Neural cell (in vitro differentiated cells): ENCODE measurements at regions not wholly inside any gene's neighbourhood (a gene's known extent, or its start where the extent isn't known, plus 50 kb on each side); places are given as distances from the start of the nearest gene placed in this dataset.

ENCODE experiments used
- H2AFZ ChIP-seq: fragments of 200-600, 300-800 bp; sonication (generic), shearing (Covaris generic); 2 replicates; pipeline ENCODE4 v1.6.0; 2014; ENCODE audit warnings: low read depth, mild to moderate bottlenecking, antibody characterized with exemption, low read length, moderate library complexity
- H3F3A ChIP-seq: fragments of 200-600 bp; shearing (Covaris generic); 2 replicates; pipeline ENCODE4 v1.6.1; 2016; ENCODE audit warnings: mild to moderate bottlenecking, moderate library complexity, mixed read lengths, antibody characterized with exemption, low read length; ENCODE audit not compliant: insufficient read depth, poor library complexity, severe bottlenecking
- H3K27ac ChIP-seq: fragments of 200-600, 300-800 bp; sonication (generic), shearing (Covaris generic); 2 replicates; pipeline ENCODE4 v1.5.1; 2014; ENCODE audit warnings: mild to moderate bottlenecking, low read length, moderate library complexity
- H3K27me3 ChIP-seq: fragments of 300-800, 200-600 bp; sonication (generic), shearing (Covaris generic); 2 replicates; pipeline ENCODE4 v1.6.0; 2014; ENCODE audit warnings: mild to moderate bottlenecking, low read depth, low read length, moderate library complexity; ENCODE audit not compliant: insufficient read depth
- H3K36me3 ChIP-seq: fragments of 300-800, 200-600 bp; sonication (generic), shearing (Covaris generic); 2 replicates; pipeline ENCODE4 v1.5.1; 2014; ENCODE audit warnings: mild to moderate bottlenecking, antibody characterized with exemption, low read length, moderate library complexity; ENCODE audit not compliant: insufficient read depth
- H3K4me2 ChIP-seq: fragments of 300-800, 200-600 bp; sonication (generic), shearing (Covaris generic); 2 replicates; pipeline ENCODE4 v1.6.0; 2014; ENCODE audit warnings: mild to moderate bottlenecking, low read length
- H3K4me3 ChIP-seq: fragments of 300-800, 200-600 bp; sonication (generic), shearing (Covaris generic); 2 replicates; pipeline ENCODE4 v1.5.1; 2014; ENCODE audit warnings: mild to moderate bottlenecking, low read length, moderate library complexity
- H3K79me2 ChIP-seq: fragments of 200-600 bp; shearing (Covaris generic); replicated peaks from 2 replicates; pipeline ENCODE4 v1.6.0; 2014; ENCODE audit warnings: mild to moderate bottlenecking, low read length, moderate library complexity; ENCODE audit not compliant: insufficient read depth
- H3K9ac ChIP-seq: fragments of 300-800, 200-600 bp; sonication (generic), shearing (Covaris generic); 2 replicates; pipeline ENCODE4 v1.6.1; 2016; ENCODE audit warnings: mild to moderate bottlenecking, low read length, mixed read lengths
- H3K9me2 ChIP-seq: fragments of 200-600 bp; shearing (Covaris generic); 2 replicates; pipeline ENCODE4 v1.6.1; 2016; ENCODE audit warnings: mild to moderate bottlenecking, low read length, mixed read lengths; ENCODE audit not compliant: insufficient read depth
- H3K9me3 ChIP-seq: fragments of 200-600, 300-800 bp; sonication (generic), shearing (Covaris generic); 2 replicates; pipeline ENCODE4 v1.6.1; 2016; ENCODE audit warnings: mild to moderate bottlenecking, mixed run types, low read length, moderate library complexity, mixed read lengths
- H4K20me1 ChIP-seq: fragments of 200-600 bp; shearing (Covaris generic); 2 replicates; pipeline ENCODE4 v1.6.1; 2016; ENCODE audit warnings: mild to moderate bottlenecking, mixed run types; ENCODE audit not compliant: insufficient read depth
- CTCF ChIP-seq: fragments of 450-650 bp; IDR thresholded peaks from 2 replicates; pipeline ENCODE4 v1.5.1; 2014; ENCODE audit warnings: antibody characterized with exemption, mild to moderate bottlenecking, moderate library complexity; ENCODE audit not compliant: poor library complexity, severe bottlenecking
- EP300 ChIP-seq: fragments of 450-650 bp; conservative IDR thresholded peaks from 2 replicates; pipeline ENCODE4 v1.6.1; 2014; ENCODE audit warnings: antibody characterized with exemption, mild to moderate bottlenecking, moderate library complexity; ENCODE audit not compliant: poor library complexity, severe bottlenecking
- EZH2 ChIP-seq: fragments of 200-600, 300-800 bp; shearing (Covaris generic), sonication (generic); IDR thresholded peaks from 2 replicates; pipeline ENCODE4 v1.6.1; 2014; ENCODE audit warnings: antibody characterized with exemption, low read length, borderline replicate concordance, mild to moderate bottlenecking; ENCODE audit not compliant: insufficient read depth, poor library complexity, severe bottlenecking
- MXI1 ChIP-seq: fragments of 450-650 bp; conservative IDR thresholded peaks from 2 replicates; pipeline ENCODE4 v1.6.1; 2014; ENCODE audit warnings: antibody characterized with exemption, mild to moderate bottlenecking; ENCODE audit not compliant: poor library complexity, severe bottlenecking
- POLR2AphosphoS5 ChIP-seq: IDR thresholded peaks from 2 replicates; pipeline ENCODE4 v1.6.1; 2012
- RAD21 ChIP-seq: fragments of 450-650 bp; conservative IDR thresholded peaks from 2 replicates; pipeline ENCODE4 v1.6.1; 2014; ENCODE audit warnings: antibody characterized with exemption, mild to moderate bottlenecking, moderate library complexity
- REST ChIP-seq: IDR thresholded peaks from 2 replicates; pipeline ENCODE4 v1.6.1; 2012; ENCODE audit warnings: borderline replicate concordance
- SMC3 ChIP-seq: fragments of 450-650 bp; conservative IDR thresholded peaks from 2 replicates; pipeline ENCODE4 v1.6.1; 2014; ENCODE audit warnings: antibody characterized with exemption, mild to moderate bottlenecking, moderate library complexity; ENCODE audit not compliant: poor library complexity
- TAF1 ChIP-seq: IDR thresholded peaks from 2 replicates; pipeline ENCODE4 v1.6.1; 2012; ENCODE audit warnings: low read depth

GRCh38 chr9:30771760-30772159 lies 1612.7 kb upstream of the ACO1 start:
- Histone ChIP-seq H3K9me3 (no peaks in the 10 kb centered on the region), H3K9me2 (no peaks in the 10 kb centered on the region), H2AFZ (no peak overlapping the region), H3K27me3 (no peaks in the 10 kb centered on the region), H3F3A (no peaks in the 10 kb centered on the region), H3K4me3 (peak overlapping the region; percentile 1), H3K79me2 (no peaks in the 10 kb centered on the region), H4K20me1 (no peaks in the 10 kb centered on the region), H3K9ac (no peak overlapping the region), H3K36me3 (no peaks in the 10 kb centered on the region), H3K4me2 (peak overlapping the region; percentile 9), H3K27ac (peak overlapping the region; percentile 25)
- TF ChIP-seq REST (no peak), TAF1 (no peak), EP300 (no peak), CTCF (no peak), MXI1 (no peak), RAD21 (no peak)

GRCh38 chr9:30773427-30773826 lies 1611.0 kb upstream of the ACO1 start:
- Histone ChIP-seq H3K4me2 (no peak overlapping the region), H3K36me3 (no peaks in the 10 kb centered on the region), H3K79me2 (no peaks in the 10 kb centered on the region), H3K27me3 (no peaks in the 10 kb centered on the region), H3K9me3 (no peaks in the 10 kb centered on the region), H3K9ac (no peak overlapping the region), H4K20me1 (no peaks in the 10 kb centered on the region), H3K4me3 (no peak overlapping the region), H2AFZ (no peak overlapping the region), H3F3A (no peaks in the 10 kb centered on the region), H3K27ac (no peak overlapping the region), H3K9me2 (no peaks in the 10 kb centered on the region)
- no peak for TF ChIP-seq POLR2AphosphoS5

GRCh38 chr9:30774326-30774725 lies 1610.1 kb upstream of the ACO1 start:
- H3K36me3 ChIP-seq: no peaks in the 10 kb centered on the region

More at GRCh38 chr9:30774326-30774725, 1610.1 kb upstream of the ACO1 start:
- H3K27me3 ChIP-seq: no peaks in the 10 kb centered on the region
- H3K9me3 ChIP-seq: no peaks in the 10 kb centered on the region
- H3K27ac ChIP-seq: no peak overlapping the region
- H4K20me1 ChIP-seq: no peaks in the 10 kb centered on the region
- H2AFZ ChIP-seq: no peak overlapping the region
- H3K79me2 ChIP-seq: no peaks in the 10 kb centered on the region
- TF ChIP-seq MXI1: no peak
- no peak for TF ChIP-seq EZH2
- no peak for TF ChIP-seq CTCF
- TF ChIP-seq RAD21: no peak
- no peak for TF ChIP-seq EP300
- no peak for TF ChIP-seq REST
- TF ChIP-seq SMC3: no peak
- TF ChIP-seq POLR2AphosphoS5: no peak
- TF ChIP-seq TAF1: no peak
- no peak overlapping the region for H3K9ac ChIP-seq
- H3K4me2 ChIP-seq: no peak overlapping the region
- no peaks in the 10 kb centered on the region for H3F3A ChIP-seq
- no peak overlapping the region for H3K4me3 ChIP-seq
- H3K9me2 ChIP-seq: no peaks in the 10 kb centered on the region
